Activated naive CD8-positive, alpha-beta T cell treated with anti-CD3 and anti-CD28 coated beads, Interleukin-2, amount 10 ng/mL, durations not matched to agents 7 days and 5 days (primary cell): ENCODE measurements at regions not wholly inside any gene's neighbourhood (a gene's known extent, or its start where the extent isn't known, plus 50 kb on each side); places are given as distances from the start of the nearest gene placed in this dataset.

Experiments
- ATAC-seq: fragments of 150-1000 bp; cut with Tn5 transposase; one replicate; pipeline ENCODE4 v1.10.0; 2021; ENCODE audit warnings: low read depth, moderate library complexity
- POLR2A ChIA-PET: fragments of 350-600 bp; sonication (Branson Sonifier 250); formaldehyde crosslinking; loops from one replicate; lab custom pipeline; 2021; ENCODE audit warnings: antibody characterized with exemption; lab: Charles Lee
- DNase-seq: peaks from one replicate; pipeline ENCODE4 v3.0.0; 2021
- H3K27ac Mint-ChIP-seq: one replicate; pipeline ENCODE4 v1.8.0; 2022; ENCODE audit warnings: mild to moderate bottlenecking, mixed read lengths
- H3K27me3 Mint-ChIP-seq: one replicate; pipeline ENCODE4 v1.8.0; 2022; ENCODE audit warnings: mild to moderate bottlenecking, moderate library complexity, mixed read lengths
- H3K36me3 Mint-ChIP-seq: one replicate; pipeline ENCODE4 v1.8.0; 2021; ENCODE audit warnings: mild to moderate bottlenecking, mixed read lengths
- H3K4me1 Mint-ChIP-seq: one replicate; pipeline ENCODE4 v1.8.0; 2021; ENCODE audit warnings: mixed read lengths
- H3K4me3 Mint-ChIP-seq: one replicate; pipeline ENCODE4 v1.8.0; 2022; ENCODE audit warnings: mild to moderate bottlenecking, moderate library complexity, mixed read lengths
- H3K9me3 Mint-ChIP-seq: one replicate; pipeline ENCODE4 v1.8.0; 2021; ENCODE audit warnings: mixed read lengths

GRCh38 chr20:50290808-50291207, 100.2 kb downstream of the CEBPB start:
- ATAC-seq (no peak), DNase-seq (no peak)
- peaks cover 10% of the 10 kb centered on the region for H3K4me1 Mint-ChIP-seq
- POLR2A ChIA-PET, result no interaction called here
- no peak overlapping the region for H3K4me3 Mint-ChIP-seq
- H3K27ac Mint-ChIP-seq, result no peak overlapping the region
- H3K27me3 Mint-ChIP-seq, result peaks cover 15% of the 10 kb centered on the region
- H3K36me3 Mint-ChIP-seq, result no peaks in the 10 kb centered on the region
- H3K9me3 Mint-ChIP-seq, result no peaks in the 10 kb centered on the region

- H3K9me3 Mint-ChIP-seq, result no peaks in the 10 kb centered on the region
- POLR2A ChIA-PET, result no interaction called here
- ATAC-seq, result no peak
- no peak for DNase-seq
- H3K36me3 Mint-ChIP-seq, result no peaks in the 10 kb centered on the region
- no peak overlapping the region for H3K4me3 Mint-ChIP-seq
- H3K27ac Mint-ChIP-seq, result no peak overlapping the region
- peaks cover 10% of the 10 kb centered on the region for H3K27me3 Mint-ChIP-seq
- H3K4me1 Mint-ChIP-seq, result peaks cover 12% of the 10 kb centered on the region
These were observed 100.8 kb downstream of the CEBPB start for GRCh38 chr20:50291254-50292078.

- Mint-ChIP-seq H3K9me3 (no peaks in the 10 kb centered on the region), H3K4me3 (no peak overlapping the region), H3K27ac (peak overlapping the region; percentile 16), H3K36me3 (no peaks in the 10 kb centered on the region), H3K27me3 (peaks cover 8% of the 10 kb centered on the region), H3K4me1 (peaks cover 16% of the 10 kb centered on the region)
- DNase-seq, result no peak
- ATAC-seq, result no peak
- POLR2A ChIA-PET, result interaction anchor here (1.0 kb wide), 1 partner anchor 101 kb away, joined by 4 read pairs; no protein-coding TSS in a partner anchor
These were observed 101.5 kb downstream of the CEBPB start for GRCh38 chr20:50292079-50292590.

GRCh38 chr20:50292591-50293283, 102.1 kb downstream of the CEBPB start:
- no peaks in the 10 kb centered on the region for H3K9me3 Mint-ChIP-seq
- ATAC-seq (peak; percentile 25), DNase-seq (peak; percentile 48)
- POLR2A ChIA-PET, result interaction anchor here (1.0 kb wide), 1 partner anchor 101 kb away, joined by 4 read pairs; no protein-coding TSS in a partner anchor
- no peaks in the 10 kb centered on the region for H3K36me3 Mint-ChIP-seq
- H3K4me1 Mint-ChIP-seq, result peaks cover 22% of the 10 kb centered on the region
- peak overlapping the region; percentile 16 for H3K27ac Mint-ChIP-seq
- no peak overlapping the region for H3K4me3 Mint-ChIP-seq
- peaks cover 8% of the 10 kb centered on the region for H3K27me3 Mint-ChIP-seq

GRCh38 chr20:50293284-50294139, 102.9 kb downstream of the CEBPB start:
- Mint-ChIP-seq H3K4me1 (peaks cover 30% of the 10 kb centered on the region), H3K4me3 (no peak overlapping the region), H3K9me3 (no peaks in the 10 kb centered on the region), H3K27ac (peak overlapping the region; percentile 62), H3K27me3 (peaks cover 8% of the 10 kb centered on the region), H3K36me3 (no peaks in the 10 kb centered on the region)
- DNase-seq (no peak), ATAC-seq (no peak)
- POLR2A ChIA-PET, result interaction anchor here (1.0 kb wide), 1 partner anchor 102 kb away, joined by 4 read pairs; no protein-coding TSS in a partner anchor

- ATAC-seq, result no peak
- Mint-ChIP-seq H3K36me3 (no peaks in the 10 kb centered on the region), H3K4me1 (peaks cover 33% of the 10 kb centered on the region), H3K4me3 (no peak overlapping the region), H3K27me3 (peaks cover 10% of the 10 kb centered on the region), H3K27ac (peak overlapping the region; percentile 62), H3K9me3 (no peaks in the 10 kb centered on the region)
- DNase-seq, result no peak
- POLR2A ChIA-PET, result interaction anchor here (0.7 kb wide), 1 partner anchor 48 kb away, joined by 4 read pairs; no protein-coding TSS in a partner anchor
These were observed 103.8 kb downstream of the CEBPB start for GRCh38 chr20:50294164-50295088.

GRCh38 chr20:50295345-50295744, 104.7 kb downstream of the CEBPB start:
- no peaks in the 10 kb centered on the region for H3K36me3 Mint-ChIP-seq
- H3K27ac Mint-ChIP-seq, result no peak overlapping the region
- DNase-seq (no peak), ATAC-seq (no peak)
- H3K9me3 Mint-ChIP-seq, result peaks cover 2% of the 10 kb centered on the region
- peaks cover 16% of the 10 kb centered on the region for H3K27me3 Mint-ChIP-seq
- H3K4me3 Mint-ChIP-seq, result no peak overlapping the region
- POLR2A ChIA-PET, result interaction anchor here (0.7 to 0.9 kb wide), 2 partner anchors 36 to 47 kb away, joined by 4 to 5 read pairs; no protein-coding TSS in a partner anchor
- H3K4me1 Mint-ChIP-seq, result peaks cover 33% of the 10 kb centered on the region

- no peak for ATAC-seq
- Mint-ChIP-seq H3K36me3 (no peaks in the 10 kb centered on the region), H3K4me3 (no peak overlapping the region), H3K9me3 (peaks cover 3% of the 10 kb centered on the region), H3K4me1 (peaks cover 33% of the 10 kb centered on the region), H3K27ac (peak overlapping the region; percentile 55), H3K27me3 (peaks cover 15% of the 10 kb centered on the region)
- no peak for DNase-seq
- POLR2A ChIA-PET, result interaction anchor here (0.9 kb wide), 1 partner anchor 35 kb away, joined by 5 read pairs; no protein-coding TSS in a partner anchor
These were observed 105.3 kb downstream of the CEBPB start for GRCh38 chr20:50295762-50296449.

GRCh38 chr20:50296450-50297375, 106.1 kb downstream of the CEBPB start:
- Mint-ChIP-seq H3K27ac (peak overlapping the region; percentile 55), H3K36me3 (no peaks in the 10 kb centered on the region), H3K9me3 (peaks cover 3% of the 10 kb centered on the region), H3K4me1 (peaks cover 34% of the 10 kb centered on the region), H3K27me3 (peaks cover 16% of the 10 kb centered on the region), H3K4me3 (peak overlapping the region; percentile 28)
- POLR2A ChIA-PET, result no interaction called here
- DNase-seq (no peak), ATAC-seq (no peak)

GRCh38 chr20:50297498-50298376, 107.1 kb downstream of the CEBPB start:
- peak; percentile 62 for ATAC-seq
- peaks cover 3% of the 10 kb centered on the region for H3K9me3 Mint-ChIP-seq
- peak overlapping the region; percentile 28 for H3K4me3 Mint-ChIP-seq

More at GRCh38 chr20:50297498-50298376, 107.1 kb downstream of the CEBPB start:
- H3K27me3 Mint-ChIP-seq, result peaks cover 16% of the 10 kb centered on the region
- H3K36me3 Mint-ChIP-seq, result no peaks in the 10 kb centered on the region
- POLR2A ChIA-PET, result no interaction called here
- peak overlapping the region; percentile 68 for H3K27ac Mint-ChIP-seq
- H3K4me1 Mint-ChIP-seq, result peaks cover 43% of the 10 kb centered on the region
- no peak for DNase-seq
